Endothelial cell of umbilical vein (primary cell): ENCODE measurements at regions not wholly inside any gene's neighbourhood (a gene's known extent, or its start where the extent isn't known, plus 50 kb on each side); places are given as distances from the start of the nearest gene placed in this dataset.

ENCODE experiments used
- BruUV-seq: library from RNA; stranded (reverse); fragments of 400-500 nt; replicated peaks from 2 replicates; lab custom pipeline; 2021; lab: Mats Ljungman, UMichigan
- CTCF ChIA-PET: fragments of 300-600, 350-600 bp; sonication (Branson Sonifier 250); formaldehyde crosslinking; loops from one replicate; lab custom pipeline; 2021; ENCODE audit warnings: antibody characterized with exemption, inconsistent platforms; lab: Charles Lee
- POLR2A ChIA-PET: fragments of 300-600, 350-600 bp; sonication (Branson Sonifier 250); formaldehyde crosslinking; loops from one replicate; lab custom pipeline; 2021; ENCODE audit warnings: antibody characterized with exemption, inconsistent platforms; lab: Charles Lee
- DNase-seq: peaks from one replicate; pipeline ENCODE4 v3.0.0-alpha.2; 2011; ENCODE audit warnings: low read depth, low spot score
- FAIRE-seq: peaks from 2 replicates; lab custom pipeline; 2011; peaks lifted over from hg19 to GRCh38; lab: Jason Lieb, UNC
- H2AFZ ChIP-seq: 2 replicates; pipeline ENCODE4 v1.6.0; 2012; ENCODE audit warnings: low read depth, low read length, control low read depth, inconsistent platforms
- H3K27ac ChIP-seq: 2 replicates; pipeline ENCODE4 v1.5.1; 2011; ENCODE audit warnings: low read depth, mild to moderate bottlenecking, control low read depth, low read length, moderate library complexity; ENCODE audit not compliant: insufficient read depth
- H3K27me3 ChIP-seq, 2 experiments: 2 replicates each; pipeline versions ENCODE4 v1.6.0 to v1.6.1; 2011; ENCODE audit warnings: low read length in 2 of 2, mixed read lengths in 1 of 2; ENCODE audit not compliant: control insufficient read depth in 2 of 2, insufficient read depth in 2 of 2
- H3K36me3 ChIP-seq, 2 experiments: 2 replicates in 1 of 2; 3 replicates in 1 of 2; pipeline ENCODE4 v1.5.1; 2011; ENCODE audit warnings: low read length in 2 of 2, mild to moderate bottlenecking in 1 of 2, moderate library complexity in 1 of 2; ENCODE audit not compliant: control insufficient read depth in 2 of 2, insufficient read depth in 2 of 2; ENCODE audit errors: extremely low read depth in 1 of 2
- H3K4me1 ChIP-seq: 3 replicates; pipeline ENCODE4 v1.5.1; 2011; ENCODE audit warnings: mild to moderate bottlenecking, low read length; ENCODE audit not compliant: control insufficient read depth, insufficient read depth; ENCODE audit errors: extremely low read depth
- H3K4me2 ChIP-seq: 2 replicates; pipeline ENCODE4 v1.6.1; 2011; ENCODE audit warnings: low read length, control low read depth, mixed read lengths; ENCODE audit not compliant: insufficient read depth
- H3K4me3 ChIP-seq, 3 experiments: fragments of 200-600 bp in 1 of 3; sonication (generic), shearing (Covaris generic) in 1 of 3; replicated peaks in 1 of 3; 2 replicates each; pipeline ENCODE4 v1.5.1; 2011 to 2016; ENCODE audit warnings: control low read depth in 3 of 3, low read length in 3 of 3, mild to moderate bottlenecking in 2 of 3, inconsistent platforms in 1 of 3, low read depth in 1 of 3, moderate library complexity in 1 of 3; ENCODE audit not compliant: insufficient read depth in 1 of 3
- H3K79me2 ChIP-seq: 2 replicates; pipeline ENCODE4 v1.6.0; 2012; ENCODE audit warnings: low read length, inconsistent platforms; ENCODE audit not compliant: control insufficient read depth, insufficient read depth
- H3K9ac ChIP-seq: replicated peaks from 2 replicates; pipeline ENCODE3; 2011; ENCODE audit warnings: low read length, control low read depth; ENCODE audit not compliant: insufficient read depth; ENCODE audit errors: extremely low read depth
- H3K9me1 ChIP-seq: replicated peaks from 3 replicates; pipeline ENCODE4 v1.6.0; 2011; ENCODE audit warnings: mild to moderate bottlenecking, low read length; ENCODE audit not compliant: control insufficient read depth, insufficient read depth; ENCODE audit errors: extremely low read depth
- H3K9me3 ChIP-seq: replicated peaks from 2 replicates; pipeline ENCODE4 v1.5.1; 2012; ENCODE audit warnings: low read length, inconsistent platforms; ENCODE audit not compliant: control insufficient read depth, insufficient read depth
- H4K20me1 ChIP-seq: replicated peaks from 2 replicates; pipeline ENCODE3; 2011; ENCODE audit warnings: mild to moderate bottlenecking, low read length; ENCODE audit not compliant: control insufficient read depth, insufficient read depth; ENCODE audit errors: extremely low read depth
- EZH2 ChIP-seq: IDR thresholded peaks from 2 replicates; pipeline ENCODE4 v1.6.1; 2012; ENCODE audit warnings: borderline replicate concordance, low read depth, mild to moderate bottlenecking, moderate library complexity, low read length, inconsistent platforms; ENCODE audit not compliant: severe bottlenecking
- FOS ChIP-seq: IDR thresholded peaks from 2 replicates; pipeline ENCODE4 v1.6.1; 2011; ENCODE audit warnings: mild to moderate bottlenecking, low read length, moderate library complexity, borderline replicate concordance; ENCODE audit not compliant: insufficient read depth
- GATA2 ChIP-seq: IDR thresholded peaks from 2 replicates; pipeline ENCODE4 v1.7.0; 2011; ENCODE audit warnings: low read depth, mild to moderate bottlenecking, moderate library complexity, mixed read lengths, low read length; ENCODE audit not compliant: insufficient read length, insufficient read depth
- JUN ChIP-seq: IDR thresholded peaks from 2 replicates; pipeline ENCODE4 v1.6.1; 2011; ENCODE audit warnings: borderline replicate concordance, low read depth; ENCODE audit not compliant: insufficient read length, insufficient read depth
- MAX ChIP-seq: IDR thresholded peaks from 2 replicates; pipeline ENCODE4 v1.6.1; 2011; ENCODE audit not compliant: insufficient read depth, insufficient read length
- MYC ChIP-seq: IDR thresholded peaks from one replicate; pipeline ENCODE4 v1.6.1; 2011; ENCODE audit warnings: mild to moderate bottlenecking, low read depth, low read length
- POLR2A ChIP-seq: IDR thresholded peaks from 2 replicates; pipeline ENCODE4 v1.6.1; 2012; ENCODE audit warnings: low read depth, mild to moderate bottlenecking, control low read depth, low read length
- POLR2AphosphoS5 ChIP-seq: IDR thresholded peaks from 2 replicates; pipeline ENCODE4 v1.6.1; 2012; ENCODE audit warnings: low read depth, mild to moderate bottlenecking, control low read depth, low read length, moderate library complexity; ENCODE audit not compliant: insufficient read depth
- dilution Hi-C: fragments of 300-500 bp; cut with MboI; formaldehyde crosslinking; loops from one replicate; pipeline ENCODE4 v1.15.0; 2019; ENCODE audit warnings: low sequenced_read_pairs; ENCODE audit not compliant: extremely low pct_ligation_motif_present
- intact Hi-C: fragments of 100-400 bp; cut with micrococcal nuclease; formaldehyde crosslinking; loops from one replicate; pipeline ENCODE4 v1.10.0; 2022
- TF ChIP-seq, protein P1 (sequence below), 2 donors: IDR thresholded peaks; 1 replicate in 1 of 2; 2 replicates in 1 of 2; pipeline ENCODE4 v1.5.1; 2011; ENCODE audit warnings: low read length in 2 of 2, mild to moderate bottlenecking in 2 of 2, moderate library complexity in 2 of 2, control low read depth in 1 of 2, inconsistent platforms in 1 of 2, low read depth in 1 of 2; ENCODE audit not compliant: insufficient read depth in 1 of 2; ENCODE audit errors: extremely low read depth in 1 of 2

GRCh38 chr4:173929921-173930320, 353.5 kb downstream of the FBXO8 start:
- intact Hi-C loops: no loop called here
- FAIRE-seq: no peak
- no TSS peak for BruUV-seq
- no peaks in the 10 kb centered on the region for H3K4me1 ChIP-seq
- H3K9me1 ChIP-seq: no peaks in the 10 kb centered on the region
- ChIA-PET CTCF (no interaction called here), POLR2A (interaction anchor here (0.5 kb wide), 1 partner anchor 52 kb away, joined by 4 read pairs; no protein-coding TSS in a partner anchor)
- no peak overlapping the region for H3K9ac ChIP-seq
- no peaks in the 10 kb centered on the region for H3K36me3 ChIP-seq
- H3K4me2 ChIP-seq: no peak overlapping the region
- H3K9me3 ChIP-seq: no peaks in the 10 kb centered on the region
- no peak overlapping the region for H3K4me3 ChIP-seq
- no peak overlapping the region for H2AFZ ChIP-seq
- TF ChIP-seq MAX (no peak), JUN (no peak)
- no peaks in the 10 kb centered on the region for H3K79me2 ChIP-seq
- H3K27ac ChIP-seq: no peak overlapping the region
- no peaks in the 10 kb centered on the region for H3K27me3 ChIP-seq
- H4K20me1 ChIP-seq: no peaks in the 10 kb centered on the region
- dilution Hi-C loops: no loop called here
- no peak for DNase-seq

GRCh38 chr4:173924561-173924960, 358.9 kb downstream of the FBXO8 start:
- H3K9ac ChIP-seq: no peak overlapping the region
- no peak overlapping the region for H3K4me3 ChIP-seq
- no peak overlapping the region for H3K27ac ChIP-seq
- H3K9me3 ChIP-seq: no peaks in the 10 kb centered on the region
- H3K9me1 ChIP-seq: no peaks in the 10 kb centered on the region
- ChIA-PET CTCF (no interaction called here), POLR2A (no interaction called here)
- H3K36me3 ChIP-seq: no peaks in the 10 kb centered on the region
- H4K20me1 ChIP-seq: no peaks in the 10 kb centered on the region
- H2AFZ ChIP-seq: no peak overlapping the region
- no peaks in the 10 kb centered on the region for H3K79me2 ChIP-seq
- DNase-seq (no peak), FAIRE-seq (no peak)
- no peaks in the 10 kb centered on the region for H3K4me1 ChIP-seq
- no peak for TF ChIP-seq FOS
- TF ChIP-seq GATA2: no peak
- TF ChIP-seq, protein P1, sequence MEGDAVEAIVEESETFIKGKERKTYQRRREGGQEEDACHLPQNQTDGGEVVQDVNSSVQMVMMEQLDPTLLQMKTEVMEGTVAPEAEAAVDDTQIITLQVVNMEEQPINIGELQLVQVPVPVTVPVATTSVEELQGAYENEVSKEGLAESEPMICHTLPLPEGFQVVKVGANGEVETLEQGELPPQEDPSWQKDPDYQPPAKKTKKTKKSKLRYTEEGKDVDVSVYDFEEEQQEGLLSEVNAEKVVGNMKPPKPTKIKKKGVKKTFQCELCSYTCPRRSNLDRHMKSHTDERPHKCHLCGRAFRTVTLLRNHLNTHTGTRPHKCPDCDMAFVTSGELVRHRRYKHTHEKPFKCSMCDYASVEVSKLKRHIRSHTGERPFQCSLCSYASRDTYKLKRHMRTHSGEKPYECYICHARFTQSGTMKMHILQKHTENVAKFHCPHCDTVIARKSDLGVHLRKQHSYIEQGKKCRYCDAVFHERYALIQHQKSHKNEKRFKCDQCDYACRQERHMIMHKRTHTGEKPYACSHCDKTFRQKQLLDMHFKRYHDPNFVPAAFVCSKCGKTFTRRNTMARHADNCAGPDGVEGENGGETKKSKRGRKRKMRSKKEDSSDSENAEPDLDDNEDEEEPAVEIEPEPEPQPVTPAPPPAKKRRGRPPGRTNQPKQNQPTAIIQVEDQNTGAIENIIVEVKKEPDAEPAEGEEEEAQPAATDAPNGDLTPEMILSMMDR (IDR thresholded peaks at IDR 0.05; ENCODE audit: extremely low read depth in 1 of 2, insufficient read depth in 1 of 2, low read depth in 1 of 2, low read length in 2 of 2): no peak
- no peak for TF ChIP-seq POLR2AphosphoS5
- TF ChIP-seq MAX: no peak
- no peak for TF ChIP-seq MYC
- TF ChIP-seq POLR2A: no peak
- TF ChIP-seq EZH2: no peak
- TF ChIP-seq JUN: no peak
- dilution Hi-C loops (no loop called here), intact Hi-C loops (no loop called here)
- no peak overlapping the region for H3K4me2 ChIP-seq
- H3K27me3 ChIP-seq: no peaks in the 10 kb centered on the region
- no TSS peak for BruUV-seq
